ENCODE measurements at regions not wholly inside any gene's neighbourhood (a gene's known extent, or its start where the extent isn't known, plus 50 kb on each side); places are given as distances from the start of the nearest gene placed in this dataset.

- TF ChIP-seq CTCF (conservative IDR thresholded peaks at IDR 0.05; ENCODE audit: low read length), result no peak
- TF ChIP-seq EZH2phosphoT487 (IDR thresholded peaks at IDR 0.05; ENCODE audit: borderline replicate concordance, low read depth, low read length), result no peak
Measured at GRCh38 chr4:20614816-20615215, 85.4 kb upstream of the PACRGL start.

Data from OCI-LY7 (cell line).